ENCODE measurements at regions not wholly inside any gene's neighbourhood (a gene's known extent, or its start where the extent isn't known, plus 50 kb on each side); places are given as distances from the start of the nearest gene placed in this dataset.

DNA sequence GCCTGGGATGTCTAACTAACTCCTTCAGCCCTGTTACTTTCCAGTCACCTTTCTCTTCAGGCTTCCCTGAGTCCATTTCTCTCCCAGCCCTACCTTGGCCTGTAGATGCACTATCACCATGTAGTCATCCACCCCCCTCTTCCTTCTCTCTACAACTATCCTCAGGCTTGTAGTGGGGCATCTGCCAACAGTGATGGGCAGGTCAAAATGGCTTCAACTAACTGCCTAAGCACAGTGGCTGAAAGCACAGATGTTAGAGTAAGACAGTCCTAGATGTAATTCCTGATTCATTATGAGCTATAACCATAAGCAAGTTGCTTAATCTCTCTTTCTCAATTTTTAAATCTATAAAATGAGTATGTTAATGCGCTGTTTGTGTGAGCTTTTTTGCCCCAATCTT is 133.6 kb upstream of the NAV3 start:
- 89 to 98% (median 92%) methylated on average over 1 of the region's 1 CpG for WGBS, 3 donors
- no peaks in the 10 kb centered on the region for H3K4me1 ChIP-seq (ENCODE audit: control insufficient read depth in 3 of 3, insufficient read depth in 2 of 3, low read depth in 1 of 3, low read length in 2 of 3)
- no peak for FAIRE-seq

DNA sequence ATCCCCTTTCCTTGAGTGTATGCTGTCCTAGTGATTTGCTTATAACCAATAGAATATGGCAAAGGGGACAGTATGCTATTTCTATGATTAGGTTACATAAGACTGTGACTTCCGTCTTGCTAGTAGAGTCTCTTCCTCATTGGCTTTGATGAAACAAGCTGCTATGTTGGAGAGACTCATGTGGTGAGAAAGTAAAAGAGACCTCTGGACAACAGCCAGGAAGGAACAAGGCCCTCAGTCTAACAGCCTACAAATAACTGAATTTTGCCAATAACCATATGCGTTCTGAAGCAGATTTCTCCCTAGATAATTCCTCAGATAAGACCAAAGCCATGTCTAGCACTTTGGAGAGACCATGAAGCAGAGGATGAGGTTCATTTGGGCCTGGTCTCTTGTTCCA is 134.5 kb upstream of the NAV3 start:
- no peak for FAIRE-seq
- Histone ChIP-seq H3K9me3 (ENCODE audit: control insufficient read depth in 2 of 2, insufficient read depth in 1 of 2, low read depth in 1 of 2, low read length in 1 of 2) (no peaks in the 10 kb centered on the region), H3K27me3 (ENCODE audit: control insufficient read depth in 3 of 3, insufficient read depth in 3 of 3, low read length in 3 of 3) (no peaks in the 10 kb centered on the region), H3K36me3 (ENCODE audit: control insufficient read depth in 3 of 3, insufficient read depth in 2 of 3, low read depth in 1 of 3, low read length in 3 of 3) (no peaks in the 10 kb centered on the region), H3K4me3 (ENCODE audit: low read depth in 1 of 3, low read length in 3 of 3) (no peak overlapping the region), H3K27ac (ENCODE audit: low read depth in 1 of 3, low read length in 2 of 3) (no peak overlapping the region), H3K4me1 (ENCODE audit: control insufficient read depth in 3 of 3, insufficient read depth in 2 of 3, low read depth in 1 of 3, low read length in 2 of 3) (no peaks in the 10 kb centered on the region)
- WGBS, 3 donors, result 71 to 79% (median 75%) methylated on average over 2 of the region's 2 CpGs
- no peak for DNase-seq

More for the DNA sequence above, 133.6 kb upstream of the NAV3 start:
- no peak overlapping the region for H3K27ac ChIP-seq (ENCODE audit: low read depth in 1 of 3, low read length in 2 of 3)
- no peaks in the 10 kb centered on the region for H3K36me3 ChIP-seq (ENCODE audit: control insufficient read depth in 3 of 3, insufficient read depth in 2 of 3, low read depth in 1 of 3, low read length in 3 of 3)
- H3K4me3 ChIP-seq (ENCODE audit: low read depth in 1 of 3, low read length in 3 of 3), result no peak overlapping the region
- H3K9me3 ChIP-seq (ENCODE audit: control insufficient read depth in 2 of 2, insufficient read depth in 1 of 2, low read depth in 1 of 2, low read length in 1 of 2), result no peaks in the 10 kb centered on the region
- H3K27me3 ChIP-seq (ENCODE audit: control insufficient read depth in 3 of 3, insufficient read depth in 3 of 3, low read length in 3 of 3), result no peaks in the 10 kb centered on the region
- no peak for DNase-seq

GRCh38 chr12:77689510-77690086 is 141.1 kb upstream of the NAV3 start:
- H3K4me1 ChIP-seq (ENCODE audit: control insufficient read depth in 3 of 3, insufficient read depth in 2 of 3, low read depth in 1 of 3, low read length in 2 of 3), result no peaks in the 10 kb centered on the region
- DNase-seq (no peak), FAIRE-seq (no peak)
- H3K27ac ChIP-seq (ENCODE audit: low read depth in 1 of 3, low read length in 2 of 3), result no peak overlapping the region
- no peaks in the 10 kb centered on the region for H3K27me3 ChIP-seq (ENCODE audit: control insufficient read depth in 3 of 3, insufficient read depth in 3 of 3, low read length in 3 of 3)
- no peak overlapping the region for H3K4me3 ChIP-seq (ENCODE audit: low read depth in 1 of 3, low read length in 3 of 3)
- no peaks in the 10 kb centered on the region for H3K36me3 ChIP-seq (ENCODE audit: control insufficient read depth in 3 of 3, insufficient read depth in 2 of 3, low read depth in 1 of 3, low read length in 3 of 3)
- H3K9me3 ChIP-seq (ENCODE audit: control insufficient read depth in 2 of 2, insufficient read depth in 1 of 2, low read depth in 1 of 2, low read length in 1 of 2), result no peaks in the 10 kb centered on the region

GRCh38 chr12:77687321-77687720 is 143.4 kb upstream of the NAV3 start:
- Histone ChIP-seq H3K27ac (ENCODE audit: low read depth in 1 of 3, low read length in 2 of 3) (no peak overlapping the region), H3K4me1 (ENCODE audit: control insufficient read depth in 3 of 3, insufficient read depth in 2 of 3, low read depth in 1 of 3, low read length in 2 of 3) (no peaks in the 10 kb centered on the region), H3K9me3 (ENCODE audit: control insufficient read depth in 2 of 2, insufficient read depth in 1 of 2, low read depth in 1 of 2, low read length in 1 of 2) (no peaks in the 10 kb centered on the region), H3K4me3 (ENCODE audit: low read depth in 1 of 3, low read length in 3 of 3) (no peak overlapping the region), H3K36me3 (ENCODE audit: control insufficient read depth in 3 of 3, insufficient read depth in 2 of 3, low read depth in 1 of 3, low read length in 3 of 3) (no peaks in the 10 kb centered on the region), H3K27me3 (ENCODE audit: control insufficient read depth in 3 of 3, insufficient read depth in 3 of 3, low read length in 3 of 3) (no peaks in the 10 kb centered on the region)
- no peak for DNase-seq
- WGBS, 3 donors, result 30 to 60% (median 47%) methylated on average over 3 of the region's 3 CpGs
- no peak for FAIRE-seq

DNA sequence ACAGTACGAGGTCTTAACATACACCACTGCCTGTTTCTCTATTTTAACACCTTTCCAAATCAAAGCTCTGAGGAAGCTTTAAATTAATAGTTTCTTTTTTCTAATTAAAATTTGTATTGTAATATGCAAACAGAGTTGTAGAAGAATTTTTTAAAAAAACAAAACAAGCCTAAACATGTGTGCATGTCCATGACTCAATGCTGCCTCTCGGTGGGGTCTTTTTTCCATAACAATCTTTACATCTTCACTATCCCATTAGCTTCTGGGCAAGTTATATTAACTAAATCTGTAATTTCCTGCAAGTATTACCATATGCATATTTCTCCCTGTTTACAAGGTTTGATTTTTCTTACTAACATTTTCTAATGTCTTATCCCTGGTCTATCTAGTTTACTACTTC is 143.9 kb upstream of the NAV3 start:
- WGBS, 3 donors, result 76 to 79% (median 78%) methylated on average over 2 of the region's 2 CpGs
- DNase-seq (peak in 1 of 2 donors; percentile 4), FAIRE-seq (no peak)
- no peak overlapping the region for H3K27ac ChIP-seq (ENCODE audit: low read depth in 1 of 3, low read length in 2 of 3)
- H3K9me3 ChIP-seq (ENCODE audit: control insufficient read depth in 2 of 2, insufficient read depth in 1 of 2, low read depth in 1 of 2, low read length in 1 of 2), result no peaks in the 10 kb centered on the region
- no peaks in the 10 kb centered on the region for H3K27me3 ChIP-seq (ENCODE audit: control insufficient read depth in 3 of 3, insufficient read depth in 3 of 3, low read length in 3 of 3)
- no peaks in the 10 kb centered on the region for H3K36me3 ChIP-seq (ENCODE audit: control insufficient read depth in 3 of 3, insufficient read depth in 2 of 3, low read depth in 1 of 3, low read length in 3 of 3)
- no peak overlapping the region for H3K4me3 ChIP-seq (ENCODE audit: low read depth in 1 of 3, low read length in 3 of 3)
- no peaks in the 10 kb centered on the region for H3K4me1 ChIP-seq (ENCODE audit: control insufficient read depth in 3 of 3, insufficient read depth in 2 of 3, low read depth in 1 of 3, low read length in 2 of 3)

GRCh38 chr12:77685901-77686300 is 144.8 kb upstream of the NAV3 start:
- WGBS, 3 donors, result 87 to 96% (median 94%) methylated on average over 2 of the region's 2 CpGs
- FAIRE-seq (no peak), DNase-seq (no peak)
- Histone ChIP-seq H3K27ac (ENCODE audit: low read depth in 1 of 3, low read length in 2 of 3) (no peak overlapping the region), H3K27me3 (ENCODE audit: control insufficient read depth in 3 of 3, insufficient read depth in 3 of 3, low read length in 3 of 3) (no peaks in the 10 kb centered on the region), H3K36me3 (ENCODE audit: control insufficient read depth in 3 of 3, insufficient read depth in 2 of 3, low read depth in 1 of 3, low read length in 3 of 3) (no peaks in the 10 kb centered on the region), H3K4me3 (ENCODE audit: low read depth in 1 of 3, low read length in 3 of 3) (no peak overlapping the region), H3K9me3 (ENCODE audit: control insufficient read depth in 2 of 2, insufficient read depth in 1 of 2, low read depth in 1 of 2, low read length in 1 of 2) (no peaks in the 10 kb centered on the region), H3K4me1 (ENCODE audit: control insufficient read depth in 3 of 3, insufficient read depth in 2 of 3, low read depth in 1 of 3, low read length in 2 of 3) (no peaks in the 10 kb centered on the region)

- no peak overlapping the region for H3K4me3 ChIP-seq (ENCODE audit: low read depth in 1 of 3, low read length in 3 of 3)
- H3K27ac ChIP-seq (ENCODE audit: low read depth in 1 of 3, low read length in 2 of 3), result no peak overlapping the region
- 3 to 7% (median 3%) methylated on average over 6 of the region's 6 CpGs for WGBS, 3 donors
- H3K4me1 ChIP-seq (ENCODE audit: control insufficient read depth in 3 of 3, insufficient read depth in 2 of 3, low read depth in 1 of 3, low read length in 2 of 3), result no peaks in the 10 kb centered on the region
- DNase-seq (peak; percentile 53 to 72), FAIRE-seq (no peak)
- H3K27me3 ChIP-seq (ENCODE audit: control insufficient read depth in 3 of 3, insufficient read depth in 3 of 3, low read length in 3 of 3), result no peaks in the 10 kb centered on the region
- H3K9me3 ChIP-seq (ENCODE audit: control insufficient read depth in 2 of 2, insufficient read depth in 1 of 2, low read depth in 1 of 2, low read length in 1 of 2), result no peaks in the 10 kb centered on the region
- no peaks in the 10 kb centered on the region for H3K36me3 ChIP-seq (ENCODE audit: control insufficient read depth in 3 of 3, insufficient read depth in 2 of 3, low read depth in 1 of 3, low read length in 3 of 3)
Measured at GRCh38 chr12:77685112-77685511, 145.6 kb upstream of the NAV3 start.

DNA sequence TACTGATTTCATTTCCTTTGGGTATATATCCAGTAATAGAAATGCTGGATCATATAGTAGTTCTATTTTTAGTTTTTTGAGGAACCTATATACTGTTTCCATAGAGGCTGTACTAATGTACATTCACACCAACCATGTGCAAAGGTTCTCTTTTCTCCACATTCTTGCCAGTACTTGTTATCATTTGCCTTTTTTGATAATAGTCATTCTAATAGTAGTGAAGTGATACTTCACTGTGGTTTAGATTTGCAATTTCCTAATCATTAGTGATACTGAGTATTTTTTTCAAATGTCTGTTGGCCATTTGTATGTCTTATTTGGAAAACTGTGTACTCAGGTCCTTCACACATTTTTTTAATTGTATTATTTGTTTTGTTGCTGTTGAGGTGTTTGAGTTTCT is 148.2 kb upstream of the NAV3 start:
- Histone ChIP-seq H3K4me3 (ENCODE audit: low read depth in 1 of 3, low read length in 3 of 3) (no peak overlapping the region), H3K36me3 (ENCODE audit: control insufficient read depth in 3 of 3, insufficient read depth in 2 of 3, low read depth in 1 of 3, low read length in 3 of 3) (no peaks in the 10 kb centered on the region), H3K27ac (ENCODE audit: low read depth in 1 of 3, low read length in 2 of 3) (no peak overlapping the region), H3K4me1 (ENCODE audit: control insufficient read depth in 3 of 3, insufficient read depth in 2 of 3, low read depth in 1 of 3, low read length in 2 of 3) (no peaks in the 10 kb centered on the region), H3K9me3 (ENCODE audit: control insufficient read depth in 2 of 2, insufficient read depth in 1 of 2, low read depth in 1 of 2, low read length in 1 of 2) (no peaks in the 10 kb centered on the region), H3K27me3 (ENCODE audit: control insufficient read depth in 3 of 3, insufficient read depth in 3 of 3, low read length in 3 of 3) (no peaks in the 10 kb centered on the region)
- FAIRE-seq (no peak), DNase-seq (no peak)

- Histone ChIP-seq H3K4me3 (ENCODE audit: low read depth in 1 of 3, low read length in 3 of 3) (no peak overlapping the region), H3K4me1 (ENCODE audit: control insufficient read depth in 3 of 3, insufficient read depth in 2 of 3, low read depth in 1 of 3, low read length in 2 of 3) (no peaks in the 10 kb centered on the region), H3K36me3 (ENCODE audit: control insufficient read depth in 3 of 3, insufficient read depth in 2 of 3, low read depth in 1 of 3, low read length in 3 of 3) (no peaks in the 10 kb centered on the region), H3K27ac (ENCODE audit: low read depth in 1 of 3, low read length in 2 of 3) (no peak overlapping the region), H3K9me3 (ENCODE audit: control insufficient read depth in 2 of 2, insufficient read depth in 1 of 2, low read depth in 1 of 2, low read length in 1 of 2) (no peaks in the 10 kb centered on the region), H3K27me3 (ENCODE audit: control insufficient read depth in 3 of 3, insufficient read depth in 3 of 3, low read length in 3 of 3) (no peaks in the 10 kb centered on the region)
- WGBS, 3 donors, result 63 to 81% (median 75%) methylated on average over 2 of the region's 2 CpGs
- FAIRE-seq, result no peak
- no peak for DNase-seq
Measured at GRCh38 chr12:77681726-77682125, 149.0 kb upstream of the NAV3 start.
